ENCODE measurements at regions not wholly inside any gene's neighbourhood (a gene's known extent, or its start where the extent isn't known, plus 50 kb on each side); places are given as distances from the start of the nearest gene placed in this dataset.

DNA sequence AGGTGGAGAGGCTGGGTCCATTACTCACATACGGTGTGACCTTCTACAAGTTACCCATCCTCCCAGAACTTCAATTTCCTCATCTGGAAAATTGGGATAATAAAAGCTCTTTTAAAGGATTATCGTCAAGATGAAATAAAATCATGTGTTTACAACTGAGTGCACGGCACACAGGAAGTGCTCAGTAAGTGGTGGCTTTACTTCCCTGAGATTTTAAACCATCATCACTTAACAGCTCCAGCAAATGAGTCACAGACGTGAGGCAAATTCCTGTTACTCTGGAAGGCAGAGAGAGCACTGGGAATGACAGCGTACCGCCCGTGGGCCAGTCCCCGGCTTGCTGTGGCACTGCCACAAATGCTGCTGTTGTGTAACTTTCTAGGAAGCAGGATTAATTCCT is 64.1 kb downstream of the MRPL57 start:
- TF ChIP-seq CTCF (IDR thresholded peaks at IDR 0.05) = no peak
- TF ChIP-seq POLR2A (IDR thresholded peaks at IDR 0.05) = no peak
- TF ChIP-seq POLR2AphosphoS5 (IDR thresholded peaks at IDR 0.05) = no peak
- no peak for TF ChIP-seq EP300 (IDR thresholded peaks at IDR 0.05)
